ENCODE measurements at regions not wholly inside any gene's neighbourhood (a gene's known extent, or its start where the extent isn't known, plus 50 kb on each side); places are given as distances from the start of the nearest gene placed in this dataset.

DNA sequence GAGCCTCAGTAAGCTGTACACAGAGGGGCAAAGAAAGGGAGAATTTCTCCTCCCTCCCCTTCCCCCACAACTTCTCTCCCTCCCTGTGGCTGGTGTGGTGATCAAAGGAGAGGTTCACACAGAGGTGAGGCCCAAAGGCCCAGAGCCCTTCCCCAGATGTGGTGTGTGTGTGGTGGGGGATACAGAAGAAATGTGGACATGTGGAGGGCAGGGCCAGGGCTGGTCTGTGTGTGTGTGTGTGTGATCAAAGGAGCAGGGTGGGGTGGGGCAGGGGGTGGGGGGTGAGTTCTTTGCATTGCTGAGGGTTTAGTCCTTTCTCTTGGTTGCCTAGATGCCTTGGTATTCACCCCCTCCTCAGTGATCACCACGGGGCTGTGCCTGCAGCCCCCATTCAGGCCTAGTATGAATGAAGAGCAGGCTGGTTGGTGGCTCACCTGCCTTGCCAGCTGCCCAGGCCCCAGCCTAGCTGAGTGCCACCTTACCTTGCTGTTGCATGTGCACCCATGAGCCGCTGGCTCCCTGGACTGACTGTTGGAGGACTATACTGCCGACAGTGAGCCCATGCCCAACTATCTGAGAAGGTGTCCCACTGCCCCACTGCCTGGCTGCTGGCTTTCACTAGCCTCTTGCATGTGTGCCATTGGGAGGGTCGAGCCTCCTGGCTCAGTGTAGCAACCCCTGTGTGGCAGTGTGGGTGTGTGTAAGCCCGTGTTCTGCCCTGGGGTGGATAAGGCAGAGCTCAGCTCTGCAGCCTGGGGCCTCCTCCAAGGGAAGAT lies 101.9 kb downstream of the EFNB1 start:
- no peak for DNase-seq (ENCODE audit: low read depth in 1 of 2, low spot score in 1 of 2)

- no peak for DNase-seq (ENCODE audit: low read depth in 1 of 2, low spot score in 1 of 2)
Measured at GRCh38 chrX:68929332-68930150, 100.7 kb downstream of the EFNB1 start.

GRCh38 chrX:68928401-68928800 lies 99.6 kb downstream of the EFNB1 start:
- no peak for DNase-seq (ENCODE audit: low read depth in 1 of 2, low spot score in 1 of 2)

DNA sequence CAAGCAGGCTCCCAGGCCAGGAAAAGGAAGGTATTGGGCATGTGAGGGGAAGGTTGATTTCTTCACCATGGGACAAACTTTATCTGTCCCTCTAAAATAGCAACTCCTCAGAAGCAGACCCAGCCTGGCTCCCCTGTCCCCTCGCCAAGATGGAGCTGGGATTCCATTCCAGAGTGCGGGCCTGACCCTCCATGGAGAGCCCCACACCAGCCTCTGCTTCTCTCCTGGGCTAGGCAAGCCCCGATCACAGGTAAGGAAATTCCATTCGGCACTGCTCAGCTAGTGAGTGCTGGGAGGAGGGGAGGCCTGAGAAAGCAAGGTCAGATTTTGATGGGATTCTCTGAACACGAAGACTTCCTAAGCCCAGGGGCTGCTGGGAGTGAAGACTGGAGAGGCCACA lies 98.4 kb downstream of the EFNB1 start:
- DNase-seq (ENCODE audit: low read depth in 1 of 2, low spot score in 1 of 2), result no peak

- no peak for DNase-seq (ENCODE audit: low read depth in 1 of 2, low spot score in 1 of 2)
Measured at GRCh38 chrX:68923147-68923546, 94.3 kb downstream of the EFNB1 start.

- no peak for DNase-seq (ENCODE audit: low read depth in 1 of 2, low spot score in 1 of 2)
Measured at GRCh38 chrX:68922013-68922412, 93.2 kb downstream of the EFNB1 start.

DNA sequence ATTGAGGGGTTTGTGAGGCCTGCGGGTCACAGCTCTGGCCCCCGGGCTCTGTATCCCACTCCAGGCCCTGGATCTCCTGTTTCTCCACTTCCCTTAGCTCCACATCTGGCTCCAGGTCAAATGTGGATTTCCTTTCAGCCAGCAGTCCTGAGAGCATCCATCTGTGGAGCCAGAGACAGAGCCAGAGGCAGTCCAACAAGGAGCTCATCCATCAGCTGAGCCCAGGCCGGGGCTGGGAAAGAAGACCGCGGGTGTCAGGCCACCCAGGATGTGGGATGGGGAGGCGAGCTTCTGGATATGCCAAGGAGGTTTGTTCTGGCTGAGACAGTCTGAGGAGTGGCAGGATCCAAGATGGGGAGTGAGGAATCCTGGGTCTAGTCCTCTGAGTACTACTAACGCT lies 91.7 kb downstream of the EFNB1 start:
- no peak for DNase-seq (ENCODE audit: low read depth in 1 of 2, low spot score in 1 of 2)

DNA sequence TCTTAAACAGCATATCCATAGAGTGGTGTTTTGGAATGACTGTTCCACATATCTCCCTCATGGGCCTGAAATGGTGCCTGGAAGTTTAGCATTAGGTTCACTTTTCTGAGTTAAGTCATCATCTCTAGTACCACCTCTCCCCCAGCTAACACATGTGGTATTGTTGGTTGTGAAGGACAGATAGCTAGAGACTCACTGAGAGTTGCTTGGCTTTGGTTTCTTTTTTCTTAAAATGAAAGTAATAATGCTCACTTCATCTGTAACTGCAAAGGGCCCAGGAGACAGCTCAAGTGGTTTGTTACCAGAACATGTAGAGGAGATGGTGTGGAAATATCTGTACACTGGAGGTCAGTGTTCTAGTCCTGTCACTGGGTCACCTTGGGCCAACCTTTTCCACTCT lies 90.9 kb downstream of the EFNB1 start:
- no peak for DNase-seq (ENCODE audit: low read depth in 1 of 2, low spot score in 1 of 2)

DNA sequence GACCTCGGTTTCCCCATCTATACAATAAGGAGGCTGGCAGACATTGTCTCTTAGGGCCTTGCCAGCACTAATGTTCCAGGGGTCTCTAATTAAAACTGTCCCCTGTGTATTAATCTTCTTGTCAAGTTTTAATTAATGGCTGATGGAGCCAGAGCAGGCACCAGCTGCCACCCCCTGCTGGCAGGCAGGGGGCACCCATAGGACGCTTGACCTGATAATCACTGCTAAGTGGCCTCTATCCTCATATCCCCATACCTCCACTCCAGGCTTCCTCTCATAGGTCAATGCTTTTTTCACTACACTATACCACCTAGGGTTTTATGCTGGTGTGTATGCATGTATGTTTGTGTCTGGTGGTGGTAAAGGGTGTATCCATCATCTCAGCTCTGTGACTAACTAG lies 89.4 kb downstream of the EFNB1 start:
- DNase-seq (ENCODE audit: low read depth in 1 of 2, low spot score in 1 of 2), result no peak

- DNase-seq (ENCODE audit: low read depth in 1 of 2, low spot score in 1 of 2), result no peak
Measured at GRCh38 chrX:68917799-68918198, 89.0 kb downstream of the EFNB1 start.

DNA sequence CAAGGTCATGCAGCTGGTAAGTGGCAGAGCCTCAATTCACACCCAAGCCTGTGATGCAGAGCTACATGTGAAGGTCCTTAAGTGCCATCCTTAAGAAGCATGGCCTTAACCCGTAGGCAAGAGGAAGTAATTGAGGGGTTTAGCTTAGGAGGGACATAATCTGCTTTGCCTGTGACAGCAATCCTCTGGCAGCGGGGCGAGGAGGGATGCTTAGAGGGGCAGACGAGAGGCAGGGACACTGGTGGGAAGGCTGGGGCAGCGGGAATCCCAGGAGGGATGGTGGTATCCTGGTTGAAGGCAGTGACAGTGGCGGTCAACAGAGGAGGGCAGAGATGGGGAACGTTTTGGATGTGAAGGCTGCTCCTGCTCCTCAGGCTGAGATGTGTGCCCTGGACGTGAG lies 88.1 kb downstream of the EFNB1 start:
- DNase-seq (ENCODE audit: low read depth in 1 of 2, low spot score in 1 of 2), result no peak

DNA sequence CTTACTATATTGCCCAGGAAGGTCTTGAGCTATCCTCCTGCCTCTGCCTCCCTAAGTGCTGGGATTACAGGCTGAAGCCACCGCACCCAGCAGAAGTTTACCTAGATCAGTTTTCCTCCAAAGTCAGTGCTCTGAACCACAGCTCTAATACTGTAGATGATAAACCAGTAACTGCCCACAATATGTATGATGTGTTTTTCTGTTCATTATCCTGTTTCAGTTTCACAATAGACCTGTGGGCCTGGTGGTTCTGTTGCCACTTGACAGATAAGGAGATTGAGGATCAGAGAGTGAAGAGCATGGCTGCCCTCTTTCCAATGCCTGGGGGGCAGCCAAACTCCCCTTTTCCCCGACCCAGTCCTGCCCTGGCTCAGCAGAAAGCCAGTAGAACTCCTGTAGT lies 87.0 kb downstream of the EFNB1 start:
- DNase-seq (ENCODE audit: low read depth in 1 of 2, low spot score in 1 of 2), result no peak

GRCh38 chrX:68914479-68914946 lies 85.7 kb downstream of the EFNB1 start:
- DNase-seq (ENCODE audit: low read depth in 1 of 2, low spot score in 1 of 2), result no peak

GRCh38 chrX:68913249-68913547 lies 84.4 kb downstream of the EFNB1 start:
- no peak for DNase-seq (ENCODE audit: low read depth in 1 of 2, low spot score in 1 of 2)

DNA sequence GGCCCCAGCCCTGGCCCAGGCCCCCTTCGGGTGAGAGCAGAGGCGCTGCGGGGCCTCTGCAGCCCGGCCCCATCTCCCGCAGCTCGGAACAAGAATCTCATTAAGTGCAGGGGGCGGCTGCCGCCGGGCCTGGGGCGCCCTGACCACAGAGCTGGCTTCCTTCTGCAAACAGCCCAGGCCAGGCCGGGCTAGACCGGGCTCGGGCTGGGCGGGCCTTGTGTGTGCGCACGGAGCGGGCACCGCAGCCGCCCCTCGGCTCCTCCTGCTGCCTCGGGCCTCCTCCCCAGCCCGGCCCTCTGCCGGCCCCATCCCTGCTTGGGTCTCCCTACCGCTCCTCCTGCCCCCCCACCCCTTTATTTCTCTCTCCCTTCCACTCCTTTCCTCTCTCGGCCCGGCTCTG lies 83.3 kb downstream of the EFNB1 start:
- DNase-seq (ENCODE audit: low read depth in 1 of 2, low spot score in 1 of 2), result no peak

DNA sequence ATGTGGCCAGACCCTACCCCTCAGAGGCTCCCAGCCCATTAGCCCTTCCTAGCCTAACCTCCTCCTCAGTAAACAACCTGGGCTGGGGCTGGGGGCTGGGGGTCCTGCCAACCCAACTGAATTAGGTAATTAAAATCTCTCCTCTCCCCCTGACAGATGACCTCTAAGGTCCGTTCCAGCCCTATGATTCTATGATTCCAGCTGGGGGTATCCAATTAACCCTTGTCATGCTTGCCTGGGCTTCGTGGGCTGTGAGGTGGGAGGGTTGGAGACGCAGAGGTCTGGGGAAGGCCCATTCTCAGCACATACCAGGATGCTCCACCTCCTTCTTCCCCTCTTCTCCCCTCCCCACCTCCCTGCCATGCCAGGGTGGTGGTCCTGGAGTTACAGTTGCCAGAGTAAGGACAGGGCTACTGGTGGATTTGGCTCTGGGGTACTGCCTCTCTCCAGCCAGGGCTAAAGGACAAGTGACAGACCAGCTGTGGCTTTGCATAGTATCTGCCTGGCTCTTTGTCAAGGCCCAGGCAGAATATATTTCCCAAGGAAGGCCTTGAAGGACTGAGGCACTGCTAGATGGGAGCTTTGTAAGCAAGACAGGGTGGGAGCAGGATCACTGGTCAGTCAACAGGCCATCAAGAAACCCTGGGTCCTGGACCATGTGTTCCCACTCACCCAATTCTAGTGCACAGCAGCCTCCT lies 82.1 kb downstream of the EFNB1 start:
- no peak for DNase-seq (ENCODE audit: low read depth in 1 of 2, low spot score in 1 of 2)

- DNase-seq (ENCODE audit: low read depth in 1 of 2, low spot score in 1 of 2), result no peak
Measured at GRCh38 chrX:68909945-68910344, 81.1 kb downstream of the EFNB1 start.

DNA sequence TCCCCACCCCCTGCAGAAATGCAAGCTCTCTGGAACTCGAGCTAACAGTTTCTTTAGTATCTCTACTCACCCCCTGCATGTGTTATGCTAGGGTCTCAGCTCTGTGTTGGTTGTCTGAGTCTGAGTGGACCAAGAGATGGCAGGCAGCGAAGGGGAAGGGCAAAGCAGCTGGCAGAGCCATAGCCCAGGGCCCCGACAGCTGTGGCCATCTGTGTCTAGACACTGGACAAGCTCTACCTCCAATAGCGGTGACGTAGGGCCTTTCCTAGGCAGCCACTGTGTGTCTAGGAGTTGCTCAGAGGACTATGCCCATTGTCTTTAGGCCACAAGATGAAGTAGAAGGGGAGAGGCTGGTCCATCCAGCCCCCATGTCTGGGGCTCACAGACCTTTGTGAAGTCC lies 79.2 kb downstream of the EFNB1 start:
- no peak for DNase-seq (ENCODE audit: low read depth in 1 of 2, low spot score in 1 of 2)

DNA sequence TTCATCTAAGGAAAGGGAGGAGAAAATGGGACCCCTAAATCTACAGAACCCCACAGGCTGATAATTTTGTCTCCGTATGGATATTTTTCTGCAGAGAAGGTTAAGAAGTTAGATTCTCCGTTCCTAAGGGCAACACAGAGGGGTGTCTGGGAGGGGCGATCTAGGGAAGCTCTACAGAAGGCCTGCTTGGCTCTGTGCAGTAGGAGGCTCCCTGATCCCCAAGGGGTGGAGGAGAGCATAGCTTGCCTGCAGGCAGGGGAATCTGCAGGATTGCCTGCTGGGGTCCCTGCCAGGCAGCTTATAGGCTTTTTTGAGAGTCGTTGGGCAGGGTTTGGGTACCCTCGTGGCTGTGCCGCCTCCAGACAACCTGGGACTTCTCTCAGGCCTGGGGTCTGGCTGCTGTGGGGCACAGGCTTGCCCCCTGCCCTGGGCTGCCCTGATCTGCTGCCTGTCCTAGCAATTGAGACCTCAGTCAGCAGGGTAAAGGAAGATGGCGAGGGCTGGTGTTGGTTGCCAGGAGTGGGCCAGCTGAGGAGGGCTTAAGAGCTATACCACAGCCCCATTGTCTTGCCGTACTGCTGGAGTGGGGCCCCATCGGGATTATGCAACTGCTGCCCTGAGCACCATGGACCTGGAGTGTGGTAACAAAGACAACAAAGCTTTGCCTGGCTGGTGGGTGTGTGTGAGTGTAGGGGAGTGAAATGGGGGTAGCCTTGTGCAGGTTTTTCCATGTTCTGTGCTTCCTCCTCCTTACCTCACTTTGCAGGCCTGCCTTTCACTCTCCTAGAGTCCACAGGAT lies 74.1 kb downstream of the EFNB1 start:
- no peak for DNase-seq (ENCODE audit: low read depth in 1 of 2, low spot score in 1 of 2)

DNA sequence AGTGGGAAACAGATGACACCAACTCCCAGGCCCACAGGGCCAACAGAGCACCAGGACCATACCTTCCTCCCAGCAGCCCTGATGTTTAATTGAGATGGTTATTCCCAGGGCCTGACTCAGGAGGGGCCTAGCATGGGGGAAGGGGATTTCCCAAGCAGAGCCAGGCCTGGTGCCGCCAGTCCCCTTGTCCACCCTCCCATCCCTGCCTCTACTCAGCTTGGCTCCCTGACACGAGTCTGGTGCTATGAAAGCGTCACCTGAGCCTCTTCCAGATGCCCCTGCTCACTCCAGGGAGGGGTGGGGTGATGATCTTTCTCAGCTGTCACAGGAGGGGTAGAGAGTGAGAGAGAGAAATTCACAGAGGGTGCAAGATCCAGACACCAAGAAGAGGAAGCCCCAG lies 72.7 kb downstream of the EFNB1 start:
- DNase-seq (ENCODE audit: low read depth in 1 of 2, low spot score in 1 of 2), result no peak

GRCh38 chrX:68898598-68898997 lies 69.8 kb downstream of the EFNB1 start:
- DNase-seq (ENCODE audit: low read depth in 1 of 2, low spot score in 1 of 2), result no peak
